ENCODE measurements at regions not wholly inside any gene's neighbourhood (a gene's known extent, or its start where the extent isn't known, plus 50 kb on each side); places are given as distances from the start of the nearest gene placed in this dataset.

DNA sequence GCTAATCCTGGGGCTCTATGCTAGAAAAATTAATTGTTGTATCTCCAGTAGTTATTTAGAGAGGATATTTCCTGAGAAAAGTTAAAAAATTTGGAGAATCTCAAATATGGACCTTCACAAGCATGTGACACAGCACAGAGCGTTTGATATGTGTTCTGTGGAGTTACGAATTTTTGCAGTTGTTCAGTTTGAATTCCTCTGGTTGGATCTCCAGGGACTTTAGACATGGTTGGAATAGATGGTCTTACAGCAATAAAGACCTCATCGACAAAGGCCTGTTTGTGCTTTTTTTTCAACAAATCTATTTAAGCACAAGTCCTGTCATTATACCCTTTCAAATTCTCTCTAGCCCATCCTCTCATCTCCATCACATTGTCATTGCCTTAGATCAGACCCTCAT is 138.0 kb downstream of the TES start:
- Histone ChIP-seq H3K4me1 (no peaks in the 10 kb centered on the region), H3K4me3 (no peak overlapping the region), H3K27ac (no peak overlapping the region), H3K27me3 (no peaks in the 10 kb centered on the region), H3K36me3 (no peaks in the 10 kb centered on the region), H3K9me3 (no peaks in the 10 kb centered on the region)
- no peak for DNase-seq
- TF ChIP-seq, protein P1, sequence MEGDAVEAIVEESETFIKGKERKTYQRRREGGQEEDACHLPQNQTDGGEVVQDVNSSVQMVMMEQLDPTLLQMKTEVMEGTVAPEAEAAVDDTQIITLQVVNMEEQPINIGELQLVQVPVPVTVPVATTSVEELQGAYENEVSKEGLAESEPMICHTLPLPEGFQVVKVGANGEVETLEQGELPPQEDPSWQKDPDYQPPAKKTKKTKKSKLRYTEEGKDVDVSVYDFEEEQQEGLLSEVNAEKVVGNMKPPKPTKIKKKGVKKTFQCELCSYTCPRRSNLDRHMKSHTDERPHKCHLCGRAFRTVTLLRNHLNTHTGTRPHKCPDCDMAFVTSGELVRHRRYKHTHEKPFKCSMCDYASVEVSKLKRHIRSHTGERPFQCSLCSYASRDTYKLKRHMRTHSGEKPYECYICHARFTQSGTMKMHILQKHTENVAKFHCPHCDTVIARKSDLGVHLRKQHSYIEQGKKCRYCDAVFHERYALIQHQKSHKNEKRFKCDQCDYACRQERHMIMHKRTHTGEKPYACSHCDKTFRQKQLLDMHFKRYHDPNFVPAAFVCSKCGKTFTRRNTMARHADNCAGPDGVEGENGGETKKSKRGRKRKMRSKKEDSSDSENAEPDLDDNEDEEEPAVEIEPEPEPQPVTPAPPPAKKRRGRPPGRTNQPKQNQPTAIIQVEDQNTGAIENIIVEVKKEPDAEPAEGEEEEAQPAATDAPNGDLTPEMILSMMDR (IDR thresholded peaks at IDR 0.05) = no peak
- TF ChIP-seq POLR2A (IDR thresholded peaks at IDR 0.05) = no peak
- intact Hi-C loops (cut with DNase I; ENCODE audit: low total_unique reads) = no loop called here

DNA sequence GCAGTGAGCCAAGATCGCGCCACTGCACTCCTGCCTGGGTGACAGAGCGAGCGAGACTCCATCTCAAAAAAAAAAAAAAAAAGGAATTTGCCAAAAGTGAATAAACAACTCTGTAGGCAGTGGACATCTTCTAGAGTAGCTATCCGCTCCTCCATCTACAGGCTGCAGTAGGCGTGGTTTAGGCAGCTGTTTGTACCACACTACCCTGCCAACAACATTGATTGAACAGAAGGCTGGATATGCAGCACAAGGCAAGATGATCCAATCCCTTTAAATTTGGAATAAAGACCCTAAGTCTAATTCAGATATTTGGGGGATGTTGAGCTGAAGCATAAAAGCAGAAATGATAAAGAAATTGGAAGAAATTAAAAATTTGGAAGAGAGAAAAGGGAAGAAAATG is 141.6 kb downstream of the TES start:
- intact Hi-C loops (cut with DNase I; ENCODE audit: low total_unique reads) = no loop called here

DNA sequence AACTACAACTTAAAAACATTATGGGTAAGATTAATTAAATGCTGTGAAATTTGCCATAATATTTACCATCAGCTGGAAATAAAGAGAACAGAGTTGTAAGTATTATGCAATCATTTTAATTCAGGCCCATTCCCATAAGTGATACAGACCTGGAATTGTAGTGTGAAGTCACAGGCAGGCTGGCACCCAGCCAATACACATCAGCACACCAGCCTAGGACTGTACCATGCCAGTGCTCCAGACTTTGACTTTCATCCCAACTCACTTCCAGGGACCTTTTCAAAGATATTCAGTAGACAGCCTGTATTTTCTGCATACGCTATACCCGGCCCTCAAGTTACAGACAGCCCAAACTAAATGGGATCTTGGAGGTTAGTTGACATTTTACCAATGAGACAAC is 143.3 kb downstream of the TES start:
- H3K9me3 ChIP-seq = no peaks in the 10 kb centered on the region
- intact Hi-C loops (cut with DNase I; ENCODE audit: low total_unique reads) = no loop called here
- TF ChIP-seq, protein P1 (IDR thresholded peaks at IDR 0.05) = no peak
- no peak for TF ChIP-seq POLR2A (IDR thresholded peaks at IDR 0.05)
- H3K36me3 ChIP-seq = no peaks in the 10 kb centered on the region
- H3K4me3 ChIP-seq = no peak overlapping the region
- no peaks in the 10 kb centered on the region for H3K27me3 ChIP-seq
- H3K4me1 ChIP-seq = peaks cover 10 to 12% of the 10 kb centered on the region in 2 donors
- peak overlapping the region; percentile 84 to 96 for H3K27ac ChIP-seq
- peak; percentile 46 to 58 for DNase-seq

More for the DNA sequence above, 141.6 kb downstream of the TES start:
- Histone ChIP-seq H3K9me3 (no peaks in the 10 kb centered on the region), H3K4me3 (no peak overlapping the region), H3K27ac (peak overlapping the region in 1 of 2 donors; percentile 84), H3K36me3 (no peaks in the 10 kb centered on the region), H3K4me1 (peaks cover 2 to 3% of the 10 kb centered on the region in 2 donors), H3K27me3 (no peaks in the 10 kb centered on the region)
- no peak for DNase-seq
- TF ChIP-seq, protein P1 (IDR thresholded peaks at IDR 0.05) = no peak
- TF ChIP-seq POLR2A (IDR thresholded peaks at IDR 0.05) = no peak

DNA sequence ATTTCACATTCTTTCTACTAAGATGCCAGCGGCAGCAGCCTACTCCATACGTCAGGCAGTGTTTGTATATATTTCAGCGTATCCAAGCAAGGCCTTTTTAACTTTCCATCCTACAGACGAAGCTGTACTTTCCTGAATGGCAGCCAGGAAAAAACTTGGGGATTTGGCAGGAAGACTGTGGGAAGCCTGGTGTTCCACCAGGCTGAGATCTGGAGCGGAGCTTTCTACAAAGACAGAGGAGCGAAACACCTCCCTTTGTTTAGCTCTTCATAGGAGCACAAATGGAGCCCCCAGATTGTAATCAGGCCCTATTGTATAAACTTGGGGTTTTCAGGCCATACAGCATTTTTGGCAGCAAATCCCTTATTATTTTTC is 143.8 kb downstream of the TES start:
- peak; percentile 60 to 73 for DNase-seq
- Histone ChIP-seq H3K9me3 (no peaks in the 10 kb centered on the region), H3K4me3 (no peak overlapping the region), H3K27me3 (no peaks in the 10 kb centered on the region), H3K4me1 (peaks cover 10 to 12% of the 10 kb centered on the region in 2 donors), H3K27ac (peak overlapping the region; percentile 84 to 96), H3K36me3 (no peaks in the 10 kb centered on the region)
- TF ChIP-seq POLR2A (IDR thresholded peaks at IDR 0.05) = no peak
- TF ChIP-seq, protein P1 (IDR thresholded peaks at IDR 0.05) = peak in 2 of 4 experiments; percentile 12 to 30
- intact Hi-C loops (cut with DNase I; ENCODE audit: low total_unique reads) = no loop called here

DNA sequence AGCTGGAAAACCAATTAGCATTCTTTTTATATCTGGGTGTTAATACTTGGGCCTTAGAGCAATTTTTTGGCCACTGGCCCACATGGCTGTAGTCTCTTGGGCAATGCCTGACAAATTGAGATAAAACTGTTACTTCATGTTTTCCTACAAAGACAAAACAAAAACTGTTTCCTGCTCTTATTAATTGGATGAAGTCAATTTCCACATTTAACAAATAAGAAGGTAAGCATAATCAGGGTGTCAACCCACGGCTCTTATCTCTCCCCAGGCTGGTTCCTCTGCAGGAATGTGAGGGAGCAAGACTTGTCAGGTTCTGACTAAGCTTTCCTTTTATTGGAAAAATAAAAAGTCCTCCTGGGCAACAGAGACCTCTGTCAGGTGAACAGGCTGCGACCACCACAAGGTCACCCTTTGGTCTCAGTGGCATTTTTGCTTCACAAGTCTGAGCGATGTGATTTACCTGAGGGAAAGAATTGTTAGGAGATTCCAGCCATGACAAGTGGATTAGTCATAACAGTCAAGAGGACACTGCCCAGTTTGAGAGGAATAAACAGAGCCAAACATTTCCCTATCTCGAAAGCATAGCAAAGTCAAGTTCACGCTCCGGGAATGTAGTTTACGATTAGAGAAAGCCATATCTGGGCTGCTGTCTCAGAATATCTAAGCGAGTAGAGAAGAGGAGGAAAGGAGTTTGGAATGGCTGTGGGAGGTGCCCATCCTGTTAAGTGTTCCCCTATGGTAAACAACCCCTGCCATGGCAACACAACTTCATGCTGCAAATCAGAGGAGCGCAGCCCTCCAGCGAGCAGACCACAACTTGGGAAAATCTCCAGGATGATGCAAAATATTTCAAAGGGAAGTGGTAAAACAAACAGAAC is 144.4 kb downstream of the TES start:
- H3K4me1 ChIP-seq = peaks cover 10 to 12% of the 10 kb centered on the region in 2 donors
- peak; percentile 74 to 88 for DNase-seq
- intact Hi-C loops (cut with DNase I; ENCODE audit: low total_unique reads) = no loop called here

More for the DNA sequence above, 144.4 kb downstream of the TES start:
- TF ChIP-seq, protein P1 (IDR thresholded peaks at IDR 0.05) = no peak
- TF ChIP-seq POLR2A (IDR thresholded peaks at IDR 0.05) = no peak
- H3K36me3 ChIP-seq = no peaks in the 10 kb centered on the region
- H3K9me3 ChIP-seq = no peaks in the 10 kb centered on the region
- no peaks in the 10 kb centered on the region for H3K27me3 ChIP-seq
- peak overlapping the region; percentile 84 to 96 for H3K27ac ChIP-seq
- peak overlapping the region in 1 of 2 donors; percentile 7 for H3K4me3 ChIP-seq

Data from uterus (tissue), 3 donors.